Mesothelial cell of epicardium (in vitro differentiated cells): ENCODE measurements at regions not wholly inside any gene's neighbourhood (a gene's known extent, or its start where the extent isn't known, plus 50 kb on each side); places are given as distances from the start of the nearest gene placed in this dataset.

ENCODE experiments used
- DNase-seq, 2 experiments: peaks; one replicate each; pipeline ENCODE4 v3.0.0; 2021; ENCODE audit warnings: low spot score in 2 of 2; ENCODE audit not compliant: unreplicated experiment in 2 of 2
- H3K27ac Mint-ChIP-seq: 2 replicates; pipeline ENCODE4 v1.8.0; 2021; ENCODE audit warnings: mixed read lengths
- H3K27me3 Mint-ChIP-seq: 2 replicates; pipeline ENCODE4 v1.8.0; 2021; ENCODE audit warnings: low read depth, mixed read lengths
- H3K36me3 Mint-ChIP-seq: 2 replicates; pipeline ENCODE4 v1.8.0; 2021; ENCODE audit warnings: mixed read lengths
- H3K4me1 Mint-ChIP-seq: 2 replicates; pipeline ENCODE4 v1.8.0; 2021; ENCODE audit warnings: mixed read lengths
- H3K4me3 Mint-ChIP-seq: 2 replicates; pipeline ENCODE4 v1.8.0; 2021; ENCODE audit warnings: mild to moderate bottlenecking, moderate library complexity, mixed read lengths
- H3K9me3 Mint-ChIP-seq: 2 replicates; pipeline ENCODE4 v1.8.0; 2021; ENCODE audit warnings: mixed read lengths
- CTCF ChIP-seq: fragments of 200-600 bp; sonication (generic); IDR thresholded peaks from one replicate; pipeline ENCODE4 v1.5.0; 2021; ENCODE audit warnings: antibody characterized with exemption; ENCODE audit not compliant: unreplicated experiment

GRCh38 chr2:41020358-41020757 lies 568.5 kb upstream of the SLC8A1 start:
- no peaks in the 10 kb centered on the region for H3K27me3 Mint-ChIP-seq
- no peak overlapping the region for H3K4me3 Mint-ChIP-seq
- DNase-seq, result no peak
- H3K4me1 Mint-ChIP-seq, result no peaks in the 10 kb centered on the region
- H3K9me3 Mint-ChIP-seq, result peaks cover 5% of the 10 kb centered on the region
- no peak overlapping the region for H3K27ac Mint-ChIP-seq
- no peak for TF ChIP-seq CTCF
- H3K36me3 Mint-ChIP-seq, result no peaks in the 10 kb centered on the region

GRCh38 chr2:41024816-41025215 lies 572.9 kb upstream of the SLC8A1 start:
- no peaks in the 10 kb centered on the region for H3K4me1 Mint-ChIP-seq
- no peak overlapping the region for H3K27ac Mint-ChIP-seq
- H3K9me3 Mint-ChIP-seq, result no peaks in the 10 kb centered on the region
- no peak for TF ChIP-seq CTCF
- H3K27me3 Mint-ChIP-seq, result no peaks in the 10 kb centered on the region
- no peaks in the 10 kb centered on the region for H3K36me3 Mint-ChIP-seq
- H3K4me3 Mint-ChIP-seq, result no peak overlapping the region
- no peak for DNase-seq

GRCh38 chr2:41026613-41027012 lies 574.7 kb upstream of the SLC8A1 start:
- Mint-ChIP-seq H3K4me1 (no peaks in the 10 kb centered on the region), H3K27ac (no peak overlapping the region), H3K9me3 (peaks cover 5% of the 10 kb centered on the region), H3K27me3 (no peaks in the 10 kb centered on the region), H3K36me3 (no peaks in the 10 kb centered on the region), H3K4me3 (no peak overlapping the region)
- no peak for DNase-seq
- TF ChIP-seq CTCF, result no peak

- no peaks in the 10 kb centered on the region for H3K4me1 Mint-ChIP-seq
- no peak overlapping the region for H3K4me3 Mint-ChIP-seq
- no peaks in the 10 kb centered on the region for H3K36me3 Mint-ChIP-seq
- H3K27me3 Mint-ChIP-seq, result no peaks in the 10 kb centered on the region
- TF ChIP-seq CTCF, result no peak
- no peak for DNase-seq
- no peak overlapping the region for H3K27ac Mint-ChIP-seq
- H3K9me3 Mint-ChIP-seq, result peaks cover 5% of the 10 kb centered on the region
These were observed 575.2 kb upstream of the SLC8A1 start for GRCh38 chr2:41027095-41027494.

- peaks cover 11% of the 10 kb centered on the region for H3K9me3 Mint-ChIP-seq
- H3K4me1 Mint-ChIP-seq, result peaks cover 4% of the 10 kb centered on the region
- no peak overlapping the region for H3K27ac Mint-ChIP-seq
- TF ChIP-seq CTCF, result no peak
- H3K36me3 Mint-ChIP-seq, result no peaks in the 10 kb centered on the region
- no peak overlapping the region for H3K4me3 Mint-ChIP-seq
- H3K27me3 Mint-ChIP-seq, result no peaks in the 10 kb centered on the region
- DNase-seq, result no peak
These were observed 579.4 kb upstream of the SLC8A1 start for GRCh38 chr2:41031282-41031681.

GRCh38 chr2:41032715-41033114 lies 580.8 kb upstream of the SLC8A1 start:
- peaks cover 4% of the 10 kb centered on the region for H3K4me1 Mint-ChIP-seq
- H3K4me3 Mint-ChIP-seq, result no peak overlapping the region
- DNase-seq, result no peak
- H3K27ac Mint-ChIP-seq, result no peak overlapping the region
- peaks cover 11% of the 10 kb centered on the region for H3K9me3 Mint-ChIP-seq
- TF ChIP-seq CTCF, result no peak
- no peaks in the 10 kb centered on the region for H3K36me3 Mint-ChIP-seq
- no peaks in the 10 kb centered on the region for H3K27me3 Mint-ChIP-seq
